Smooth muscle cell (in vitro differentiated cells): ENCODE measurements at regions not wholly inside any gene's neighbourhood (a gene's known extent, or its start where the extent isn't known, plus 50 kb on each side); places are given as distances from the start of the nearest gene placed in this dataset.

Source experiments
- DNase-seq: peaks from one replicate; lab custom pipeline; 2025; ENCODE audit not compliant: unreplicated experiment; lab: John Stamatoyannopoulos, UW
- H2AFZ ChIP-seq: fragments of 200-600 bp; sonication (generic); 2 replicates; pipeline ENCODE4 v1.6.0; 2016; ENCODE audit warnings: antibody characterized with exemption, low read depth, mild to moderate bottlenecking
- H3F3A ChIP-seq: fragments of 200-600 bp; sonication (generic); 2 replicates; pipeline ENCODE4 v1.6.0; 2017; ENCODE audit warnings: antibody characterized with exemption, low read depth
- H3K27ac ChIP-seq: fragments of 200-600 bp; sonication (generic); 2 replicates; pipeline ENCODE4 v1.5.1; 2016; ENCODE audit warnings: low read depth, mild to moderate bottlenecking
- H3K27me3 ChIP-seq: fragments of 200-600 bp; sonication (generic); 2 replicates; pipeline ENCODE4 v1.6.1; 2016; ENCODE audit warnings: low read depth, mild to moderate bottlenecking
- H3K36me3 ChIP-seq: fragments of 200-600 bp; sonication (generic); 2 replicates; pipeline ENCODE4 v1.5.1; 2016; ENCODE audit warnings: low read depth
- H3K4me1 ChIP-seq: fragments of 200-600 bp; sonication (generic); 2 replicates; pipeline ENCODE4 v1.5.1; 2016; ENCODE audit warnings: low read depth
- H3K4me2 ChIP-seq: fragments of 200-600 bp; sonication (generic); 2 replicates; pipeline ENCODE4 v1.6.0; 2016; ENCODE audit warnings: mild to moderate bottlenecking
- H3K4me3 ChIP-seq: fragments of 200-600 bp; sonication (generic); 2 replicates; pipeline ENCODE4 v1.5.1; 2016; ENCODE audit warnings: mild to moderate bottlenecking
- H3K79me2 ChIP-seq: fragments of 200-600 bp; sonication (generic); 2 replicates; pipeline ENCODE4 v1.6.0; 2016; ENCODE audit warnings: low read depth, mild to moderate bottlenecking
- H3K9ac ChIP-seq: fragments of 200-600 bp; sonication (generic); 2 replicates; pipeline ENCODE4 v1.6.0; 2016; ENCODE audit warnings: low read depth
- H3K9me3 ChIP-seq: fragments of 200-600 bp; sonication (generic); replicated peaks from 2 replicates; pipeline ENCODE4 v1.5.1; 2016; ENCODE audit warnings: low read depth
- H4K20me1 ChIP-seq: fragments of 200-600 bp; sonication (generic); 2 replicates; pipeline ENCODE4 v1.6.0; 2016; ENCODE audit warnings: low read depth
- WGBS: methylation state at CpG from one replicate; pipeline ENCODE4 v1.1.7; 2016; ENCODE audit warnings: low lambda C conversion rate; 5-methylcytosine and 5-hydroxymethylcytosine counted together
- TF ChIP-seq, protein P1 (sequence below): fragments of 200-600 bp; sonication (generic); IDR thresholded peaks from 2 replicates; pipeline ENCODE4 v1.5.1; 2017; ENCODE audit warnings: borderline replicate concordance, mild to moderate bottlenecking, antibody characterized with exemption; ENCODE audit not compliant: insufficient read depth, poor library complexity, severe bottlenecking

DNA sequence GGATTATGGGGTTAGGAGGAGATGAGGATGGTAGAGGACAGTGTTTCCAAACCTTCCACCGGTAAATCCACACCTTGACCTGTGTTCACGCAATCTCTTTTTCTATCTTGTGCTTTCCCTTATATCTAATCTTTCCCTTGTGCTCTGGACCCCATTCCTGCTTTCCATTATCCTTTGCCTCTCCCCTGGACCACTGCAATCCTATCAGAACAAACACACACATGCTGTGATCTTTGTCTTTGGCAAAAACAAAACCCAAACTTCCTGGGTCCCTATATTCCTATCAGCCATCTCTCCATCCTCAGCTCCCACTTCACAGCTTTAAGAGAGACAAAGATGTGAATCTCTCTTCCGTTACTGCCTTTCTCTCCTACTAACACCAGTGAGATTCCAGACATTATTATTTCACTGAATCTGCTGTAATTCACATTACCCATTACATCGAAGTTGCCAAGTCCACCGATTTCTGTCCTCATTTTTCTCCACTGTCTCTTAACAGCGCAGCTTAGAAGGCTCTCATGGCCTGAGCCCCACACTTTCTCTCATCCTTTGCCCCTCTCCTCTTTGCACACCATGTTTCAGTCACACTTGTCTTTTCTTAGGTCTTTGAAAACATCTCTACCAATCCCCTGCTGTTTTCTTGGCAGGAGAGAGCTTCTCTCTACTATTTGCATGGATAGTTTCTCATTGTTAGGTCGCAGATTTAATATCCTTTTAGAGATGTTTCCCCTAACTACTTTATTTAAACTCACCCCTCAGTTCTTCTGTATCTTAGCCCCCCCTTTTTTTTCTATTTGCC lies 230.0 kb upstream of the B3GALT2 start:
- no peak overlapping the region for H3K4me2 ChIP-seq
- H2AFZ ChIP-seq = no peak overlapping the region
- WGBS = 97% methylated on average over 7 of the region's 7 CpGs

DNA sequence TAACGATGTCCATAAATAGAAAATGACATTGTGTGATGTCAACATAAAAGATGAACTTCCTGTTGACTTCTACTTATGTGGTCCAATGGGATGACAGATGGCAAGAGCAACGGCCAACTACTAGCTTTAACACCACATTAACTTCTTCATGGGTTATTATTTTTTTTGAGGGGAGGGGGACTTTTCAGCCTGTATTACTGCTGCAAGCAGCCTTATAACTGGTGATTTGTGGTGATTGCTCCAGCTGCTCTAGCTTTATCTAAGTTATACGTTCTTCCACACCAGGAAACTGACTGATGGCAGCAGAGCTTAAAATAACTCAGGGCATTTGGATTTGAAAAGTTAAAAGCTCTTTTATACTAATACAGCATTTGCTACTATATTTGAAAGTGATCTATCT lies 228.8 kb upstream of the B3GALT2 start:
- no peaks in the 10 kb centered on the region for H3K36me3 ChIP-seq
- H3K9ac ChIP-seq = no peak overlapping the region
- no peak overlapping the region for H3K27ac ChIP-seq
- H3K27me3 ChIP-seq = no peaks in the 10 kb centered on the region
- no peak overlapping the region for H3K4me2 ChIP-seq
- H3K79me2 ChIP-seq = no peaks in the 10 kb centered on the region
- no peak overlapping the region for H2AFZ ChIP-seq
- no peaks in the 10 kb centered on the region for H3F3A ChIP-seq
- no peaks in the 10 kb centered on the region for H4K20me1 ChIP-seq
- no peaks in the 10 kb centered on the region for H3K9me3 ChIP-seq
- 65% methylated on average over 3 of the region's 3 CpGs for WGBS
- no peak overlapping the region for H3K4me3 ChIP-seq
- no peaks in the 10 kb centered on the region for H3K4me1 ChIP-seq
- TF ChIP-seq, protein P1, sequence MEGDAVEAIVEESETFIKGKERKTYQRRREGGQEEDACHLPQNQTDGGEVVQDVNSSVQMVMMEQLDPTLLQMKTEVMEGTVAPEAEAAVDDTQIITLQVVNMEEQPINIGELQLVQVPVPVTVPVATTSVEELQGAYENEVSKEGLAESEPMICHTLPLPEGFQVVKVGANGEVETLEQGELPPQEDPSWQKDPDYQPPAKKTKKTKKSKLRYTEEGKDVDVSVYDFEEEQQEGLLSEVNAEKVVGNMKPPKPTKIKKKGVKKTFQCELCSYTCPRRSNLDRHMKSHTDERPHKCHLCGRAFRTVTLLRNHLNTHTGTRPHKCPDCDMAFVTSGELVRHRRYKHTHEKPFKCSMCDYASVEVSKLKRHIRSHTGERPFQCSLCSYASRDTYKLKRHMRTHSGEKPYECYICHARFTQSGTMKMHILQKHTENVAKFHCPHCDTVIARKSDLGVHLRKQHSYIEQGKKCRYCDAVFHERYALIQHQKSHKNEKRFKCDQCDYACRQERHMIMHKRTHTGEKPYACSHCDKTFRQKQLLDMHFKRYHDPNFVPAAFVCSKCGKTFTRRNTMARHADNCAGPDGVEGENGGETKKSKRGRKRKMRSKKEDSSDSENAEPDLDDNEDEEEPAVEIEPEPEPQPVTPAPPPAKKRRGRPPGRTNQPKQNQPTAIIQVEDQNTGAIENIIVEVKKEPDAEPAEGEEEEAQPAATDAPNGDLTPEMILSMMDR = no peak
- no peak for DNase-seq

More for the DNA sequence above, 230.0 kb upstream of the B3GALT2 start:
- H3K27ac ChIP-seq = no peak overlapping the region
- H3F3A ChIP-seq = no peaks in the 10 kb centered on the region
- no peaks in the 10 kb centered on the region for H3K9me3 ChIP-seq
- no peaks in the 10 kb centered on the region for H3K27me3 ChIP-seq
- no peak for DNase-seq
- H3K4me3 ChIP-seq = no peak overlapping the region
- H3K79me2 ChIP-seq = no peaks in the 10 kb centered on the region
- no peak overlapping the region for H3K9ac ChIP-seq
- H3K4me1 ChIP-seq = no peaks in the 10 kb centered on the region
- no peaks in the 10 kb centered on the region for H4K20me1 ChIP-seq
- TF ChIP-seq, protein P1 = no peak
- no peaks in the 10 kb centered on the region for H3K36me3 ChIP-seq

DNA sequence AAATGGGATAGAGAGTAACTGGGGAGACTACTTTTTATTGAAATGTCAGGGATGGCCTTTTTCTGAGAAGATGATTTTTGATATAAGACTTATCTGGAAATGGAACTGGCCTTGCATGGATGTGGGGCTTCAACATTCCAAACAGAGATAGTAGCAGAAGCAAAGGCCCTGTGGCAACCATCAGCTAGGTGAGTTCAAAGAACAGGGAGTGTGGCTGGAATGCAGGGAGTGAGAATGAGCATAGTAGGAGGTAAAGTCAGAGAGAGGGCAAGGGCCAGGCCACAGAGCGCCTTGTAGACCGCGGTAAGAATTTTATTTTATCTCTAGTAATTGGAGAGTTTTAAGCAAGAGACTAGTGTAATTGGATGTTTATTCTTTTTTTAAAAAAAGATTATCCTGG lies 227.0 kb upstream of the B3GALT2 start:
- H3K27me3 ChIP-seq = no peaks in the 10 kb centered on the region
- no peak overlapping the region for H3K4me2 ChIP-seq
- WGBS = 94% methylated on average over 3 of the region's 3 CpGs
- no peaks in the 10 kb centered on the region for H4K20me1 ChIP-seq
- no peaks in the 10 kb centered on the region for H3K36me3 ChIP-seq
- no peaks in the 10 kb centered on the region for H3K79me2 ChIP-seq
- H3K4me1 ChIP-seq = no peaks in the 10 kb centered on the region
- H3K4me3 ChIP-seq = no peak overlapping the region
- H3K9me3 ChIP-seq = no peaks in the 10 kb centered on the region
- H3F3A ChIP-seq = peaks cover 3% of the 10 kb centered on the region
- no peak overlapping the region for H2AFZ ChIP-seq
- TF ChIP-seq, protein P1 = no peak
- H3K9ac ChIP-seq = no peak overlapping the region
- H3K27ac ChIP-seq = no peak overlapping the region
- DNase-seq = no peak

DNA sequence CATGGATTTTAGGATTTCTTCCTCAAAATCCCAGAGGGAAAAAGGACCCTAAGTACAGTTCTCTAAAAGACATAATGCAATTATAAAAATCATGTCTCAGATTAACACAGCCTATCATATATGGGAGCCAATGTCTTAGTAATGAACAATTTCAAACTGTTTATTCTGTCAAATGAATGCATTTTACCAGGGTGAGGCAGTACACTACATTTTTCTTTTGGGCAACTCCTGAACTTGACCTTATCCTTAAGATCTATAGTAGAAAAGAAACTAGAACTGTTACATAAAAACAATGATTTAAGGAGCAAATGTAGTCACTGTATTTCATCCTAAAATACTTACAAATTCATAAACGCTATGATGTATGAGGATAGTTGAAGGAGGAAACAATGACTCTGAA lies 226.3 kb upstream of the B3GALT2 start:
- no peak overlapping the region for H3K4me3 ChIP-seq
- H3K9me3 ChIP-seq = no peaks in the 10 kb centered on the region
- no peaks in the 10 kb centered on the region for H4K20me1 ChIP-seq
- no peak overlapping the region for H3K27ac ChIP-seq
- peaks cover 3% of the 10 kb centered on the region for H3F3A ChIP-seq
- no peaks in the 10 kb centered on the region for H3K36me3 ChIP-seq
- peak overlapping the region; percentile 87 for H2AFZ ChIP-seq
- H3K27me3 ChIP-seq = no peaks in the 10 kb centered on the region
- no peak for DNase-seq
- no peak overlapping the region for H3K4me2 ChIP-seq
- TF ChIP-seq, protein P1 = no peak
- H3K4me1 ChIP-seq = no peaks in the 10 kb centered on the region
- 90% methylated on average over 1 of the region's 1 CpG for WGBS
- H3K79me2 ChIP-seq = no peaks in the 10 kb centered on the region
- H3K9ac ChIP-seq = no peak overlapping the region
